GM12872 (cell line): ENCODE measurements at regions not wholly inside any gene's neighbourhood (a gene's known extent, or its start where the extent isn't known, plus 50 kb on each side); places are given as distances from the start of the nearest gene placed in this dataset.

Experiments used
- CTCF ChIP-seq: IDR thresholded peaks from 3 replicates; pipeline ENCODE4 v1.5.1; 2011; ENCODE audit warnings: low read depth, mild to moderate bottlenecking, low read length, moderate library complexity; ENCODE audit not compliant: insufficient read depth

- TF ChIP-seq CTCF = no peak
Measured at GRCh38 chr3:5349343-5349742, 161.8 kb downstream of the EDEM1 start.

GRCh38 chr3:5357089-5357488 lies 169.6 kb downstream of the EDEM1 start:
- TF ChIP-seq CTCF = no peak

GRCh38 chr3:5358911-5359310 lies 171.4 kb downstream of the EDEM1 start:
- no peak for TF ChIP-seq CTCF

- no peak for TF ChIP-seq CTCF
Measured at GRCh38 chr3:5360453-5360852, 172.9 kb downstream of the EDEM1 start.

GRCh38 chr3:5366746-5367145 lies 179.2 kb downstream of the EDEM1 start:
- no peak for TF ChIP-seq CTCF

GRCh38 chr3:5376761-5377160 lies 189.3 kb downstream of the EDEM1 start:
- no peak for TF ChIP-seq CTCF

GRCh38 chr3:5384557-5385236 lies 197.2 kb downstream of the EDEM1 start:
- no peak for TF ChIP-seq CTCF

GRCh38 chr3:5388091-5388490 lies 200.6 kb downstream of the EDEM1 start:
- no peak for TF ChIP-seq CTCF
